ENCODE measurements at regions not wholly inside any gene's neighbourhood (a gene's known extent, or its start where the extent isn't known, plus 50 kb on each side); places are given as distances from the start of the nearest gene placed in this dataset.

DNA sequence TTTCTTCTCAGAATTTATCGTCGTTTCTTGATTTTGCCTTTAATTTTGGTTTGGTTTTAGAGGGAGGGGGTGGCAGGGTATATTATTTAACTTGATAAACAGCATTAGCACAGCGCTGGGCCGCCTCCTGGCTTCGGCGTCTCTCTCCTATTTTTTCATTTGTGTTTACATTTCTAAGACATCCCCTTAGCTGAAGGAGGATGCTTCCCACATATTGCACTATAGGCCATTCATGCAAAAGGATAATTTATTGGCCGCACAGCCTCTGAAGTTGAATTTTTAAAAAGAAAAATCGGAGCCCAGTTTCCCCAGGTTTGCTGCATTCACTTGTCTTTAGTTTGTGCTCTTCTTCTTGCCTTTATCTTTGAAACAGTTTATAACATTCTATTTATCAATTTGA is 497.4 kb upstream of the ZFHX3 start:
- H3K9ac ChIP-seq (ENCODE audit: low read depth, low read length) = no peak overlapping the region
- peaks cover 53% of the 10 kb centered on the region for H3K4me1 ChIP-seq (ENCODE audit: insufficient read depth, low read length)
- no peaks in the 10 kb centered on the region for H3K9me3 ChIP-seq (ENCODE audit: insufficient read depth, low read depth, low read length)
- no peaks in the 10 kb centered on the region for H3K27me3 ChIP-seq (ENCODE audit: insufficient read depth, low read length)
- H3K27ac ChIP-seq (ENCODE audit: low read depth, low read length) = no peak overlapping the region
- H3K36me3 ChIP-seq (ENCODE audit: insufficient read depth, low read length) = no peaks in the 10 kb centered on the region
- no peak overlapping the region for H3K4me3 ChIP-seq (ENCODE audit: low read length)
- WGBS = 92% methylated on average over 7 of the region's 8 CpGs

DNA sequence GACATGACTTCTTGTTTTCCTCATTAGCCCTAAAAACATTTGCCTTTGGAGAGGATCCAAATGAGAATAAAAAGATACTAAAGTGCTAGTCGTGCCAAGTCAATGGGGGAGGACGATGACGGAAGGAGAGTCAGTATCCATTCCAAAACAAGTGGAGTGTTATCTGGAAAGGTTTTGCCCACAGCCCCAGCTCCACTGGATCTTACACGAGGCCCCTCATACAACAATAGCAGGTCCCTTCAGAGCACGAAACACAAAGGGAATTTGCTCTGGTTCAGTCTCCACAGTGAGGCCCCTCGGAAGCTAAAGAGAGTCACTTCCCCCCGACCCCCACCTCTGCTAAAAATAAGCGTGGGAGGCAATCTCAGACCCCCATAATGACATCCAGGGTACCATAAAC is 496.9 kb upstream of the ZFHX3 start:
- Histone ChIP-seq H3K9me3 (ENCODE audit: insufficient read depth, low read depth, low read length) (no peaks in the 10 kb centered on the region), H3K9ac (ENCODE audit: low read depth, low read length) (no peak overlapping the region)
- 80% methylated on average over 8 of the region's 8 CpGs for WGBS

DNA sequence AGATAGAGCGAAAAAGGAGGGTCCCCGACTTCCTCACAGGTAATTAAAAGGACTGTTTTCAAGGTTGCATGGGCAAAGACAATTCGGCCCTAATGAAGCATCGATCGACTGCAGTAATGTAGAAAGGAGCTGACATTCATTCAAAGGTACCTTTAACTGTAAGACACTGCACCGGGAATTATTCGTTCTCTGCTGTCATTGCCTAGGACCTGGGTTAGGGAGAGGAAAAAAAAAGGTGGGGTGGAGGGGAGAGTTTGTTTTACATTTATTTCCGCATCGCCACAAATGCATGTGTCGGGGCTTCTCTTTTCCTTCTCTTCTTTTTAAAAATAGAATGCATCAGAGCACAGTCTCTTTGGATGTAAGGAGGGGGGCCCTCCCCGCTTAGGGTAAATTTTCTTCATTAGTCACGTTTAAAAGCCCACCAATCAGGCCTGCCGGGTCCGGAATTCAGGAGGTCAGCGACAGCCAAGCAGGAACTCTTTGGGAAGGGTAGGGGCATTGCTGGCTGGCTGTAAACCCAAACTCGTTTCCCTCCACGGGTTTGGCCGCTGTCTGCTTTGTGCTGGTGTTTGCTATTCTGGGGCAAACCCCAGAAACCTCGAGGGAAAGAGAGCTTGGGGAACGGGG is 496.2 kb upstream of the ZFHX3 start:
- 64% methylated on average over 17 of the region's 20 CpGs for WGBS
- H3K9ac ChIP-seq (ENCODE audit: low read depth, low read length) = no peak overlapping the region
- H3K27me3 ChIP-seq (ENCODE audit: insufficient read depth, low read length) = no peaks in the 10 kb centered on the region
- H3K4me1 ChIP-seq (ENCODE audit: insufficient read depth, low read length) = peaks cover 52% of the 10 kb centered on the region
- no peak overlapping the region for H3K27ac ChIP-seq (ENCODE audit: low read depth, low read length)
- H3K36me3 ChIP-seq (ENCODE audit: insufficient read depth, low read length) = no peaks in the 10 kb centered on the region
- H3K4me3 ChIP-seq (ENCODE audit: low read length) = peak overlapping the region; percentile 11; the same call in 1 of the 2 replicates
- H3K9me3 ChIP-seq (ENCODE audit: insufficient read depth, low read depth, low read length) = no peaks in the 10 kb centered on the region

More for the DNA sequence above, 496.9 kb upstream of the ZFHX3 start:
- Histone ChIP-seq H3K27ac (ENCODE audit: low read depth, low read length) (no peak overlapping the region), H3K4me1 (ENCODE audit: insufficient read depth, low read length) (peaks cover 53% of the 10 kb centered on the region), H3K27me3 (ENCODE audit: insufficient read depth, low read length) (no peaks in the 10 kb centered on the region), H3K36me3 (ENCODE audit: insufficient read depth, low read length) (no peaks in the 10 kb centered on the region), H3K4me3 (ENCODE audit: low read length) (no peak overlapping the region)

DNA sequence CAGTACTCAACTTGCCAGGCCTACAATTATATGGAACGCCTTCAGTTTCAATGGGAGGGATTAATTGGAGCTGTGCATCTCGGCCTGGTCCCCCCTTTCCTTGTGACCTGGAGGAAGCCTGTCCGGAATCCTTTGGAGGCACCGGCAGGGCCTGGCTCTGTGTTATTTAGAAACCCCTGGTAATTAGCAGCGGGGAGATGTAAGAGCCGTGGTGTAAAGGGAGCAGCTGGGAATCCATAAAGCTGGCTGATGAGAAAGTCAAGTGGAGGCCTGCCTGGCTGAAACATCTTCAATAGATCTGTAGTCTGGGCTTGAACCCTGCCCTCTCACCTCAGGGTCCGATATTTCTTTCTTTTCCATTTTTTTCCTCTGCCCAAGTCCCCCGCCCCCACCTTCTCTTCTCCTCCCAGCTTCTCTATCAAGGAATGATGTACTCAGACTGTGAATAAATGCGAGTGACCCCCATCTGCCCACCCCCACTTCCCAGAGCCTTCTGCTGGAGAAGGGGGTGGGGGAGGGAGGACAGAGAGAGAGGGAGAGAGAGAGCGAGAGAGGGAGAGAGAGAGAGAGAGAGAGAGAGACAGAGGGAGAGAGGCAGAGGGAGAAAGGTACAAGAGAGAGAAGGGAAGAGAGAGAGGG is 495.5 kb upstream of the ZFHX3 start:
- H3K9ac ChIP-seq (ENCODE audit: low read depth, low read length) = no peak overlapping the region
- no peak overlapping the region for H3K4me3 ChIP-seq (ENCODE audit: low read length)
- no peaks in the 10 kb centered on the region for H3K9me3 ChIP-seq (ENCODE audit: insufficient read depth, low read depth, low read length)
- 86% methylated on average over 9 of the region's 10 CpGs for WGBS
- no peaks in the 10 kb centered on the region for H3K36me3 ChIP-seq (ENCODE audit: insufficient read depth, low read length)
- H3K27me3 ChIP-seq (ENCODE audit: insufficient read depth, low read length) = no peaks in the 10 kb centered on the region
- no peak overlapping the region for H3K27ac ChIP-seq (ENCODE audit: low read depth, low read length)
- H3K4me1 ChIP-seq (ENCODE audit: insufficient read depth, low read length) = peaks cover 49% of the 10 kb centered on the region

DNA sequence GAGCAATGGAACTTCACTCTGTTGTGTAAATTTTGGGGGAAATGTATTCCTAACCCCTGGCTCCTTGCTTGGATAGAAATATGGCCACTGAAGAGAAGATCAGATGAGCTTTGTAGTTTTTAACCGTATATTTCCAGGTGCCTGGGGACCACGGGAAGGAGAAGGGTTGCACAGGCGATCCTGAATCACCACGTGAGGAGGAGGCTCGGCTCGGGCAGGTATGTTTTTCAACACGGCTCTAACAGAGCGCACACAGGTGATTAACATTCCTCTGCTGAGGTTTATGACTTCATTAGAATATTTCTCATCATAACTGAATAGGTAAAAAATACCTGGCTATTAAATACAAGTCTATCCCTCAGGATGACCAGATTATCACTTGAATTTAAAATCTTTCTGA is 495.0 kb upstream of the ZFHX3 start:
- Histone ChIP-seq H3K27me3 (ENCODE audit: insufficient read depth, low read length) (no peaks in the 10 kb centered on the region), H3K9me3 (ENCODE audit: insufficient read depth, low read depth, low read length) (no peaks in the 10 kb centered on the region), H3K4me1 (ENCODE audit: insufficient read depth, low read length) (peaks cover 46% of the 10 kb centered on the region), H3K9ac (ENCODE audit: low read depth, low read length) (no peak overlapping the region), H3K27ac (ENCODE audit: low read depth, low read length) (no peak overlapping the region), H3K36me3 (ENCODE audit: insufficient read depth, low read length) (no peaks in the 10 kb centered on the region), H3K4me3 (ENCODE audit: low read length) (no peak overlapping the region)
- WGBS = 93% methylated on average over 8 of the region's 8 CpGs

DNA sequence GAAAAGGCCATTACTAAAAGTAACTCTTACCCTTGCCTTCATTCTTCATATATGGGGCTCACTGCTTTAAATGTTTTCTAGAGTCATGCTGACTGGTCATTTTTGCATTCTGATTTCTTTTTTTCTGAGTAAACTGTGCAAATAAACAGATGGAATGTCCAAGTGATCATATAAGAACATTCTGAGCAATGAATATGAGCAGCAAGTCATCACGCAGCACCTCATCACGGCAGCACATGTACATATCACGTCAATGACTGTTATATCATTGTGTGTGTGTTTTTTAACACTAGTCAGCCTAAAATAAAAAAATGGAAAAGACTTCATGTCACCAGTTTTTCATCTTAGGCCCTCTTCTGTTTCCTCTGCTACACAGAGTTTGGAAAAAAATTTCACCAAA is 490.0 kb upstream of the ZFHX3 start:
- Histone ChIP-seq H3K36me3 (ENCODE audit: insufficient read depth, low read length) (no peaks in the 10 kb centered on the region), H3K4me1 (ENCODE audit: insufficient read depth, low read length) (0 out of 2 replicates have a peak, but pooled peaks cover 2% of the 10 kb centered on the region), H3K4me3 (ENCODE audit: low read length) (no peak overlapping the region), H3K9me3 (ENCODE audit: insufficient read depth, low read depth, low read length) (no peaks in the 10 kb centered on the region), H3K27ac (ENCODE audit: low read depth, low read length) (no peak overlapping the region), H3K9ac (ENCODE audit: low read depth, low read length) (no peak overlapping the region), H3K27me3 (ENCODE audit: insufficient read depth, low read length) (no peaks in the 10 kb centered on the region)
- WGBS = 97% methylated on average over 3 of the region's 3 CpGs

DNA sequence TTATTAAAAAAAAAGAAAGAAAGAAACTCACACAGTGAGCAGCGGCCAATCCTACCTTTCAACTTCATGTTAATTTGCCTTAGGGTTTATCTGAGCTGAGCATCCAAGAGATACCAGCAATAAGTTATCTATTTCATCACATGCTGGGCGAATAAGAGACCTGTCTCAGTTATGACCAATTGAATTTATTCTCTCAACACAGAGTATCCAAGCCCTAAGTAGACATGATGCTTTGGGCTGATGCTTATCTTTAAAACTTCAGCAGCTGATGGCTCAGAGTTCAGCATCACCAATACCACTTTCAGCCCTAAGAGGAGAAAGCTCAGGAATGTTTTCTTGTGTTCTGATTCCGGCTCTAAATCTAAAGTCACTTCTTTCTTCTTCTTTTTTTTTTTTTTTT is 489.0 kb upstream of the ZFHX3 start:
- Histone ChIP-seq H3K9me3 (ENCODE audit: insufficient read depth, low read depth, low read length) (no peaks in the 10 kb centered on the region), H3K4me1 (ENCODE audit: insufficient read depth, low read length) (no peaks in the 10 kb centered on the region), H3K9ac (ENCODE audit: low read depth, low read length) (no peak overlapping the region), H3K27ac (ENCODE audit: low read depth, low read length) (no peak overlapping the region), H3K4me3 (ENCODE audit: low read length) (no peak overlapping the region), H3K36me3 (ENCODE audit: insufficient read depth, low read length) (no peaks in the 10 kb centered on the region), H3K27me3 (ENCODE audit: insufficient read depth, low read length) (no peaks in the 10 kb centered on the region)
- WGBS = 88% methylated on average over 3 of the region's 3 CpGs

DNA sequence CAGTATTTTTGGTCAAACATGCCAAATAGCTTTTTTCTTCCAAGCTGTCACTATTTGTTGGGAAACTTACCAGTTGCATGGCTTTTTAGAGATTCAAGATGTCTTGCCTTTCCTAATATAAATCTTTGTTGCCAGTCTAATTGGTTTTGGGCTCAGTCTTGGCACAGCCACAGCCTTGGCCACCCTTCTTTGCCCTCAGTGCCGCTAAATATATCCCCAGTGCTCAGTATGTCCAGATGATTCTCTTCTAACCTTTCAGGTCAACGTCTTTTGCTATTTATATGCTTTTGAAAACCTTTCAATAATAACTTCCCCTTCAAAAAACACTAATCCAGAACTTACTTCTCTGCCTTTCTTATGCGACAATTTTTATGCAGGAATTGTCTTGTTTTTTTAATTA is 483.1 kb upstream of the ZFHX3 start:
- H3K9ac ChIP-seq (ENCODE audit: low read depth, low read length) = no peak overlapping the region
- H3K36me3 ChIP-seq (ENCODE audit: insufficient read depth, low read length) = no peaks in the 10 kb centered on the region

DNA sequence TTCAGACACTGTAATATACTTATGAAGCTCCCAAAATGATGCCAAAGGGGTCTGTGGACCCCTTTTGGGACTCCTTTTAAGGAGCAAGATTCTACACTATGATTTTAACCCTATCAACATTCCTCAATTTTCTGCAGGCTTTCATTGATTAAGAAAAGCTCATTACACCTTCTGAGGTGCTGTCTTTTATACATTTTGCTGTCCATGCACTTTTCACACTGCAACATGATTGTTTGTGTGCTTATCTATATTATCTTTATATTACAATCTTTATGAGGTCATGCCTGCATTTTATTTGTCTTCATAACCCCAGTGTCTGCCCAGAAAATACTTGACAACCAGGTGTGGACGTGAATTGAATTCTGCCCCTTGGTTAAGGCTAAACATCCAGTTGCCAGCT is 482.6 kb upstream of the ZFHX3 start:
- Histone ChIP-seq H3K27me3 (ENCODE audit: insufficient read depth, low read length) (no peaks in the 10 kb centered on the region), H3K36me3 (ENCODE audit: insufficient read depth, low read length) (no peaks in the 10 kb centered on the region), H3K27ac (ENCODE audit: low read depth, low read length) (no peak overlapping the region), H3K9ac (ENCODE audit: low read depth, low read length) (no peak overlapping the region), H3K4me3 (ENCODE audit: low read length) (no peak overlapping the region), H3K9me3 (ENCODE audit: insufficient read depth, low read depth, low read length) (no peaks in the 10 kb centered on the region), H3K4me1 (ENCODE audit: insufficient read depth, low read length) (no peaks in the 10 kb centered on the region)
- 89% methylated on average over 1 of the region's 1 CpG for WGBS

More for the DNA sequence above, 483.1 kb upstream of the ZFHX3 start:
- Histone ChIP-seq H3K27me3 (ENCODE audit: insufficient read depth, low read length) (no peaks in the 10 kb centered on the region), H3K4me1 (ENCODE audit: insufficient read depth, low read length) (no peaks in the 10 kb centered on the region), H3K9me3 (ENCODE audit: insufficient read depth, low read depth, low read length) (no peaks in the 10 kb centered on the region), H3K4me3 (ENCODE audit: low read length) (no peak overlapping the region), H3K27ac (ENCODE audit: low read depth, low read length) (no peak overlapping the region)
- 95% methylated on average over 3 of the region's 3 CpGs for WGBS

DNA sequence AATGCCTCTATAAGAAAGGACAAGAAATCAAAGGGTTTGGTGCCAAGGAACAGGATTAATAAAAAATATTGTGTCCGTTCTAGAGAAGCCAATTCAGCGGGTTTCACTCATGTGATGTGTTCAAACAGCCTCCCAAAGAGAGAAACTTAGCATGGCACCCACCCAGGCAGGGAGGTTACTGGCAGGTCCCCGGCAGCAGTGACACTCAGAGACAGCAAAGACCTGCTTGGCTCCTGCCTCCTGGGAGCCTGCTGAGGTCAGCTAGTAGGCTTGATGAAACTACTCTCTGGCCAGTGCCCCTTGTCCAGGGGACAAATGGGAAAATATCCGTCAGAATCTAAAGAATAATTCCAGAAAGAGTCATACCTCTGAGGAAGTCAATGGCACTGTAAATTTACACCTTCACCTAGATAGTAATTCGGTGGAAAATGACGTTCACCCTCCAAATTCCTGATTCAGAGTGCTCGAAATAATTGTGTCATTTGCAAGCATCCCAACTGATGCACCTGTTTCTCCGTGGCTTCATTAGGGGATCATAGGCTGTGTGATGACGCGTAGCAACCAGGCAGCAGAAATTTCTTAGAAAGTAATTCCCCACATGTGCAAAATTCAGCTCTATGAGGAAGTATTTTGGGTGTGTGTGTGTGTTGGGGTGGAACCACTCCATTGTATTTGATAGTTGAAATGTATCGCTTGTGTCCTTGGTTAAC is 481.5 kb upstream of the ZFHX3 start:
- Histone ChIP-seq H3K9ac (ENCODE audit: low read depth, low read length) (no peak overlapping the region), H3K4me1 (ENCODE audit: insufficient read depth, low read length) (no peaks in the 10 kb centered on the region), H3K36me3 (ENCODE audit: insufficient read depth, low read length) (no peaks in the 10 kb centered on the region), H3K27ac (ENCODE audit: low read depth, low read length) (no peak overlapping the region), H3K27me3 (ENCODE audit: insufficient read depth, low read length) (no peaks in the 10 kb centered on the region), H3K9me3 (ENCODE audit: insufficient read depth, low read depth, low read length) (no peaks in the 10 kb centered on the region), H3K4me3 (ENCODE audit: low read length) (no peak overlapping the region)
- 96% methylated on average over 11 of the region's 11 CpGs for WGBS

DNA sequence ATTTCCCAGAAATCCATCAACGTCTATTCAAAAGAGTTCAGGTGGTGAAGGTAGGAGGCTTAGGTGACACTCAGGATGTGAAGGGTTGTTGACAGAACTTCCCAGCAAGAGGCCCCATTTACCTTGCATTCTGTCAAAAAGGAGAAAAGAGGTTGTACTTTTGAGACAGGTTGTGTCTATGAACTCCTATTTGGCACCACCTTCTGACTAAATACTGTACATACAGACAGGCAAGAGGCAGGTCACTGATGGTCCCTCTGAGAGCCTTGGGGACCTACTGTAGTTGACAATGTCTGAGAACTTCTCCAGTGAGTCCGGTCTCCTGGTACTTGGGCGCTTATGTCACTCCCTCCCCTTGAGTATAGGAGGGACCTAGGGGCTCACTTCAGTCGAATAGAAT is 479.3 kb upstream of the ZFHX3 start:
- Histone ChIP-seq H3K4me3 (ENCODE audit: low read length) (no peak overlapping the region), H3K36me3 (ENCODE audit: insufficient read depth, low read length) (no peaks in the 10 kb centered on the region), H3K4me1 (ENCODE audit: insufficient read depth, low read length) (peaks cover 9% of the 10 kb centered on the region), H3K9me3 (ENCODE audit: insufficient read depth, low read depth, low read length) (no peaks in the 10 kb centered on the region), H3K9ac (ENCODE audit: low read depth, low read length) (no peak overlapping the region), H3K27ac (ENCODE audit: low read depth, low read length) (no peak overlapping the region), H3K27me3 (ENCODE audit: insufficient read depth, low read length) (no peaks in the 10 kb centered on the region)
- 91% methylated on average over 4 of the region's 4 CpGs for WGBS
